CD8-positive, alpha-beta memory T cell (primary cell): ENCODE measurements at regions not wholly inside any gene's neighbourhood (a gene's known extent, or its start where the extent isn't known, plus 50 kb on each side); places are given as distances from the start of the nearest gene placed in this dataset.

Experiments used
- CTCF ChIA-PET: fragments of 350-600 bp; sonication (Branson Sonifier 250); formaldehyde crosslinking; loops from one replicate; lab custom pipeline; 2021; ENCODE audit warnings: antibody characterized with exemption; lab: Charles Lee
- POLR2A ChIA-PET: fragments of 350-600 bp; sonication (Branson Sonifier 250); formaldehyde crosslinking; loops from one replicate; lab custom pipeline; 2021; ENCODE audit warnings: antibody characterized with exemption; lab: Charles Lee
- DNase-seq, 5 donors: peaks; one replicate each; pipeline versions ENCODE4 v3.0.0 to v3.0.0-alpha.2; 2020 to 2022; ENCODE audit warnings: mixed read lengths in 1 of 5
- H3K27ac ChIP-seq: one replicate; pipeline ENCODE4 v1.7.0; 2013; ENCODE audit warnings: low read depth, mild to moderate bottlenecking, low read length, moderate library complexity
- H3K27me3 ChIP-seq: 2 replicates; pipeline ENCODE4 v1.7.0; 2013; ENCODE audit warnings: low read length, mild to moderate bottlenecking; ENCODE audit not compliant: insufficient read depth, poor library complexity, severe bottlenecking
- H3K36me3 ChIP-seq: 2 replicates; pipeline ENCODE4 v1.7.0; 2013; ENCODE audit warnings: mild to moderate bottlenecking, low read length, moderate library complexity; ENCODE audit not compliant: insufficient read depth
- H3K4me1 ChIP-seq: 2 replicates; pipeline ENCODE4 v1.7.0; 2013; ENCODE audit warnings: mild to moderate bottlenecking, low read length, moderate library complexity; ENCODE audit not compliant: insufficient read depth
- H3K4me3 ChIP-seq: 2 replicates; pipeline ENCODE4 v1.7.0; 2013; ENCODE audit warnings: mild to moderate bottlenecking, low read length
- H3K9me3 ChIP-seq: 2 replicates; pipeline ENCODE4 v1.7.0; 2013; ENCODE audit warnings: mild to moderate bottlenecking, low read length
- H3K27ac Mint-ChIP-seq, 8 donors: one replicate each; pipeline ENCODE4 v1.8.0; 2020 to 2021; ENCODE audit warnings: mixed read lengths in 8 of 8, mild to moderate bottlenecking in 6 of 8, inconsistent platforms in 3 of 8, moderate library complexity in 3 of 8
- H3K27me3 Mint-ChIP-seq, 2 donors: one replicate each; pipeline ENCODE4 v1.8.0; 2020 to 2021; ENCODE audit warnings: mixed read lengths in 2 of 2, mild to moderate bottlenecking in 1 of 2, moderate library complexity in 1 of 2
- H3K36me3 Mint-ChIP-seq, 3 donors: one replicate each; pipeline ENCODE4 v1.8.0; 2020 to 2021; ENCODE audit warnings: mixed read lengths in 3 of 3, inconsistent platforms in 1 of 3, mild to moderate bottlenecking in 1 of 3
- H3K4me1 Mint-ChIP-seq, 3 donors: one replicate each; pipeline ENCODE4 v1.8.0; 2020 to 2021; ENCODE audit warnings: mixed read lengths in 3 of 3, inconsistent platforms in 1 of 3, mild to moderate bottlenecking in 1 of 3
- H3K4me3 Mint-ChIP-seq, 7 donors: one replicate each; pipeline ENCODE4 v1.8.0; 2020 to 2021; ENCODE audit warnings: mixed read lengths in 7 of 7, mild to moderate bottlenecking in 6 of 7, moderate library complexity in 4 of 7, inconsistent platforms in 2 of 7
- H3K9me3 Mint-ChIP-seq, 5 donors: one replicate each; pipeline ENCODE4 v1.8.0; 2020 to 2022; ENCODE audit warnings: mixed read lengths in 5 of 5, mild to moderate bottlenecking in 3 of 5, moderate library complexity in 2 of 5, inconsistent platforms in 1 of 5

DNA sequence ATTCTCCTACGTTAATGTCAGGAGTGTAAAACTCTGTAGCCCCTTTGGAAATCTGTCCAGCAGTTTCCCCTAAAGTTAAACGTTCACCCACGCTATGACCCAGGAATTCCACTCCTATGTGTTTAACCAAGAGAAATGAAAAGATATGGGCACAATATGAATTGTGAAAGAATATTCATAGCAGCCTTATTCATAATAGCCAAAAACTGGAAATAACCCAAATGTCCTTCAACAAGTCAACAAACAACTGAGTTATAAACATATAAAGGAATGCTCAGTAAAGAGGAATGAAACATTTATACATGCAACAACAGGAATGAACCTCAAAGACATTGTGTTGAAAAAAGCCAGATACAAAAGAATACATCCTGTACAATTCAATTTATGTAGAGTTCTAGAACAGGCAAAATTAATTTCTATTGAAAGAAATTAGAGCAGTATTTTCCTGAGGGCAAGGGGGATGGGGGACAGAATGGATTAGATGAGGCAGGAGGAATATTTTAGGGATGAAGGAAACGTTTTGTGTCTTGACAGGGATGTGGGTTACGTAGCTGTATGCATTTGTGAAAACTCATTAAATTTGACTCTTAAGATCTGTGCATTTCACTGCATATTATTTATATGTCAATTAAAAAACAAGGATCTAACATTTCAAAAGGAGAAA, 286.7 kb upstream of the CDH5 start:
- no peak overlapping the region for H3K4me3 Mint-ChIP-seq
- no peak overlapping the region for H3K4me3 ChIP-seq
- ChIA-PET POLR2A (no interaction called here), CTCF (no interaction called here)
- H3K4me1 Mint-ChIP-seq = no peaks in the 10 kb centered on the region
- no peak for DNase-seq
- no peak overlapping the region for H3K27ac Mint-ChIP-seq
- H3K36me3 Mint-ChIP-seq = no peaks in the 10 kb centered on the region
- peaks cover 0 to 3% (median 2%) of the 10 kb centered on the region in 5 donors for H3K9me3 Mint-ChIP-seq
- H3K27me3 Mint-ChIP-seq = peaks cover 5 to 13% of the 10 kb centered on the region in 2 donors
- H3K27ac ChIP-seq = no peak overlapping the region
- H3K9me3 ChIP-seq = no peaks in the 10 kb centered on the region
- no peaks in the 10 kb centered on the region for H3K27me3 ChIP-seq
- no peaks in the 10 kb centered on the region for H3K36me3 ChIP-seq
- H3K4me1 ChIP-seq = no peaks in the 10 kb centered on the region

DNA sequence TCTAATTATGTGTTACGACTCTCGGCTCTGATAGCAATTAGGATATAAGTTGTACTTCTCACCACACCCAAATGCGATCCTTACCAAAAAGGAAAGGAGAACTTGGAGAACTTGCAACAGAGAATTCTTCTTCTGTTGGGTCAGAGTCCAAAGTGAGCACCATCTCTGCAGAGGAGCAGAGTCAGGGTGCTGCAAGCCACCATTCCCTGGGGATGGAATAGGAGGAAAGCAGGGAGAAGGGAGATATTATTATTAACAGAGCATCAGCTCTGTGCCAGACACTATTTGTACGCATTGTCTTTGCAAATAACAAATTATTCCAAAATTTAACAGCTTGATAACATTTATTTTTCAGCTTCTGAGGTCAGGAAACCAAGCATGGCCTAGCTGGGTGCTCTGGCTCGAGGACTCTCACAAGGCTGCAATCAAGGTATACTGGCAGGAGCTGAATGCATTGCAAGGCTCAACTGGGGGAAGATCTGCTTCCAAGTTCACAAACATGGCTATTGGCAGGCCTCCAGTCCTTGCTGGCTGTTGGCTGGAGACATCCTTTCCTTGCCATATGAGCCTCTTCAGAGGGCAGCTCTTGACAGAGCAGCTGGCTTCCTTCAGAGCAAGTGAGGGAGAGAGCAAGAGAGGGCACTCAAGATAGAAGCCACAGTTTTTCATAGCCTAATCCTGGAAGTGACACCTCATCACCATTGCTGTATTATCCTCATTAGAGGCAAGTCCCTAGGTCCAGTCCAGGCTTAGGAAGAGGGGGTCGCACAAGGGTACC, 296.2 kb upstream of the CDH5 start:
- Histone ChIP-seq H3K4me1 (no peaks in the 10 kb centered on the region), H3K27ac (no peak overlapping the region), H3K4me3 (no peak overlapping the region), H3K27me3 (no peaks in the 10 kb centered on the region), H3K9me3 (no peaks in the 10 kb centered on the region), H3K36me3 (no peaks in the 10 kb centered on the region)
- ChIA-PET POLR2A (no interaction called here), CTCF (no interaction called here)
- no peak for DNase-seq
- no peaks in the 10 kb centered on the region for H3K36me3 Mint-ChIP-seq
- peaks cover 0 to 2% (median 0%) of the 10 kb centered on the region in 5 donors for H3K9me3 Mint-ChIP-seq
- no peaks in the 10 kb centered on the region for H3K4me1 Mint-ChIP-seq
- H3K27ac Mint-ChIP-seq = no peak overlapping the region
- no peak overlapping the region for H3K4me3 Mint-ChIP-seq
- H3K27me3 Mint-ChIP-seq = peaks cover 9 to 29% of the 10 kb centered on the region in 2 donors

DNA sequence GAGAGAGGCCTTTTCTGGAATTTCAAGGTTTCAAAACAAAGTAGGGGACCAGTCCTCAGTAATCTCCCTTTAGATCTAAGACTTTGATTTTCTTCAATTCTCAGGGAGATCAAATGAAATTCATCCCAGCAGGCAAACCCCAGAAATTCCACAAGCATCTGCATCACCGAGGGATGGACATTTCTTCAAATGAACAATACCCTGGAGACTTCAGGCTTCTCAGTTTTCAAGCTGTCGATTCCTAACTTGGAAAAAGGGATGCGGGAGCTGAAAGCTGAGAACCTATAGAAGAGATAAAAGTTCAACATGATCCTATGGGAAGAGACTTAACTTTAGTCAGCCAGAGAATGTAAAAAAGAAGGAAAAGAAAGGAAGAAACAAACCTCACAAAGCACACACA, 296.9 kb upstream of the CDH5 start:
- Histone ChIP-seq H3K27ac (no peak overlapping the region), H3K27me3 (no peaks in the 10 kb centered on the region), H3K36me3 (no peaks in the 10 kb centered on the region), H3K4me1 (no peaks in the 10 kb centered on the region), H3K4me3 (no peak overlapping the region), H3K9me3 (no peaks in the 10 kb centered on the region)
- Mint-ChIP-seq H3K36me3 (no peaks in the 10 kb centered on the region), H3K27me3 (peaks cover 9 to 25% of the 10 kb centered on the region in 2 donors), H3K4me1 (no peaks in the 10 kb centered on the region), H3K27ac (no peak overlapping the region), H3K4me3 (no peak overlapping the region), H3K9me3 (peaks cover 0 to 2% (median 0%) of the 10 kb centered on the region in 5 donors)
- no peak for DNase-seq
- ChIA-PET CTCF (no interaction called here), POLR2A (no interaction called here)

DNA sequence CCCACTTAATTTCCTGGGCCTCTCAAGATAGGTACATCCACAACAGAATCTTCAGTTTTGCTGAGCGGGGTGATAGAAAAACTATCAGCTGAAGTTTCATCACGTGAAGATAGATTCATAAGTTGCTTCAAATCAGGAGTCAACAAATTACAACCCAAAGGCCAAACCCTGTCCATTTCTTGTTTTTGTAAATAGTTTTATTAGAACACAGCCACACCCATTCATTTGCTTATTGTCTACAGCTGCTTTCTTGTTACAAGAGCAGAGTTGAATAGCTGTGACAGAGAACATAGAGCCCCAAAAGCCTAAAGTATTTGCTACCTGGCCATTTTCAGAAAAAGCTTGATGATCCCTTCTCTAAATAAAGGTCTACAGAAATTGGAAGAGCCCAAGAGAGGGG, 300.1 kb upstream of the CDH5 start:
- no peak for DNase-seq
- CTCF ChIA-PET = no interaction called here
- H3K4me3 Mint-ChIP-seq = no peak overlapping the region

DNA sequence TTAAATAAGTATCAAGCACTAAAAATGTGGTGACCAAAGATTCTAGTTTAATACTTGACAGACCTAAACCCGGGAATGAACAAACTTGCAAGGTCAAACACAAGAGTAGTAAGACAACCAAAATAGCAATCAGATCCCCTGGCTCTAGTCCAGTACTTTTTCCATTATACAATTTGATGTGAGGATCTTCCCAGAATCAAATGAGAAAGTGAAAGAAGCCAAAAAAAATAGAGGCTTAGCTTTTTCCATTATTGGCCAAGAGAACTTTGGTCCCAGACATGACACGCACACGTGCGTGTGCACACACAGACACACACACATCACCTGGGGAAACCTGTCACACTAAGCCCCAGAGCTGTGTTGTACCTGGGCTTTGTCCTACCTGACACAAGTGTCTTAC, 300.6 kb upstream of the CDH5 start:
- Mint-ChIP-seq H3K27ac (no peak overlapping the region), H3K27me3 (peaks cover 12 to 18% of the 10 kb centered on the region in 2 donors), H3K4me3 (no peak overlapping the region), H3K36me3 (no peaks in the 10 kb centered on the region), H3K9me3 (peaks cover 0 to 4% (median 0%) of the 10 kb centered on the region in 5 donors), H3K4me1 (no peaks in the 10 kb centered on the region)
- H3K4me3 ChIP-seq = no peak overlapping the region
- H3K36me3 ChIP-seq = no peaks in the 10 kb centered on the region
- no peak for DNase-seq
- H3K4me1 ChIP-seq = no peaks in the 10 kb centered on the region
- no peaks in the 10 kb centered on the region for H3K27me3 ChIP-seq
- CTCF ChIA-PET = no interaction called here
- POLR2A ChIA-PET = no interaction called here
- H3K9me3 ChIP-seq = no peaks in the 10 kb centered on the region
- no peak overlapping the region for H3K27ac ChIP-seq

More for the DNA sequence above, 300.1 kb upstream of the CDH5 start:
- Histone ChIP-seq H3K9me3 (no peaks in the 10 kb centered on the region), H3K27me3 (no peaks in the 10 kb centered on the region), H3K27ac (no peak overlapping the region), H3K4me3 (no peak overlapping the region), H3K4me1 (no peaks in the 10 kb centered on the region), H3K36me3 (no peaks in the 10 kb centered on the region)
- peaks cover 0 to 4% (median 0%) of the 10 kb centered on the region in 5 donors for H3K9me3 Mint-ChIP-seq
- H3K36me3 Mint-ChIP-seq = no peaks in the 10 kb centered on the region
- H3K27ac Mint-ChIP-seq = no peak overlapping the region
- no peaks in the 10 kb centered on the region for H3K4me1 Mint-ChIP-seq
- H3K27me3 Mint-ChIP-seq = peaks cover 12 to 15% of the 10 kb centered on the region in 2 donors
- POLR2A ChIA-PET = no interaction called here

DNA sequence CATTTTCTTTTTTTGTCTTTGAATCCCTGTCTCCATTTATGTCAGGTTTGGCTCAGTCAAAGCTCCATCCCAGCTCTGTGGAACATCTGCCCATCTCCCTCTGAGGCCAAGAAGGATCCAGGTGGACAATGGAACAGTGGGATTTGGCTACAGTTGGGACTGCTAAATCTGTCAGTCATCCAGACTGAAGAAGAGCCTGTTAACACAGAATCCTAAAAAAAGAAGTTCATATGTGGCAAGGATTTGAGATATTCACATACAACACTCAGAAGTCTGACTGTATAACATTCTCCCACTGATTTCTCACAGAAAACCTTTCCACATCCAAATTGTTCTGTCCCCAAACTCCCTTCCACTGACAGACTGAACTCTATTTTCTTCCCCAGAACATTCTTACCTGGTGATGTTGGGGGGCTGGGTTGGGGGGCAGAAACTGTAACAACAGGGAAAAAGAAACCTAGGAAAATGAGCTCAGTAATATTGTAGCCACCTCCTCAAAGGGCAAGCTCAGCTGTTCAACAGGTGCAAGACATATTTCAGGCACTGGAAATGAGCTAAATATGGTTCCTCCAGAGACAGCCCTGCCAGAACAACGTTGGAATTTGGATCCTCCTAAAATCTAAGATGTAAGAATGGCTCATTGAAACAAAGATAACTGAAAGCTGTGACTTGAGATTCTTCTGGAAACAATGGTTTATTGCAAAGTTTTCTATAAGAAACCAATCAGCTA, 301.5 kb upstream of the CDH5 start:
- no peak overlapping the region for H3K27ac ChIP-seq
- no peak overlapping the region for H3K4me3 Mint-ChIP-seq
- H3K4me3 ChIP-seq = no peak overlapping the region
- peaks cover 10 to 20% of the 10 kb centered on the region in 2 donors for H3K27me3 Mint-ChIP-seq
- H3K9me3 Mint-ChIP-seq = peaks cover 0 to 4% (median 0%) of the 10 kb centered on the region in 5 donors
- H3K36me3 ChIP-seq = no peaks in the 10 kb centered on the region
- H3K27me3 ChIP-seq = no peaks in the 10 kb centered on the region
- no peaks in the 10 kb centered on the region for H3K9me3 ChIP-seq
- no peaks in the 10 kb centered on the region for H3K4me1 Mint-ChIP-seq
- no peak overlapping the region for H3K27ac Mint-ChIP-seq
- H3K36me3 Mint-ChIP-seq = no peaks in the 10 kb centered on the region
- CTCF ChIA-PET = no interaction called here
- no peak for DNase-seq
- POLR2A ChIA-PET = no interaction called here
- H3K4me1 ChIP-seq = no peaks in the 10 kb centered on the region

DNA sequence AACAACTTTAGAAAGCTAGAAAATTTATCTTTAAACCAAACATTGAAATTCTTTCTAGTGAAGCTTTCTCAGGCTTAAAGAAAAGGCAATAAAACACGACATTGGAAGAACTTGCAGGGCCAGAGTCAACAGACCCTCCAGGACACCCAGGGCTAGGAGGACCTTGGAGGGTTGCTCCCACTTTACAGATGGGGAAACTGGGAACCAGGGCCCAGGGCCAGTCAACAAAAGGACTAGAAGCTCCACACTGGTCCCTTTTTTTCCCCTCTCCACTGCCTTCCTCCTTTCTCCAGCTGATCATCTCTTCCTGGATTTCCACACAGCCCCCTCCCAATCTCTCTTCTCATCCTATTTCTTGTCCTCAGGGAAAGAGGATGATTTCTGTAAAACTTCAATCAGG, 307.7 kb upstream of the CDH5 start:
- Histone ChIP-seq H3K27ac (no peak overlapping the region), H3K36me3 (no peaks in the 10 kb centered on the region), H3K27me3 (no peaks in the 10 kb centered on the region), H3K9me3 (no peaks in the 10 kb centered on the region), H3K4me1 (no peaks in the 10 kb centered on the region), H3K4me3 (no peak overlapping the region)
- Mint-ChIP-seq H3K27ac (no peak overlapping the region), H3K4me1 (no peaks in the 10 kb centered on the region), H3K27me3 (peaks cover 7 to 12% of the 10 kb centered on the region in 2 donors), H3K4me3 (no peak overlapping the region), H3K9me3 (peaks cover 0 to 6% (median 0%) of the 10 kb centered on the region in 5 donors), H3K36me3 (no peaks in the 10 kb centered on the region)
- CTCF ChIA-PET = no interaction called here
- DNase-seq = no peak
- POLR2A ChIA-PET = no interaction called here

DNA sequence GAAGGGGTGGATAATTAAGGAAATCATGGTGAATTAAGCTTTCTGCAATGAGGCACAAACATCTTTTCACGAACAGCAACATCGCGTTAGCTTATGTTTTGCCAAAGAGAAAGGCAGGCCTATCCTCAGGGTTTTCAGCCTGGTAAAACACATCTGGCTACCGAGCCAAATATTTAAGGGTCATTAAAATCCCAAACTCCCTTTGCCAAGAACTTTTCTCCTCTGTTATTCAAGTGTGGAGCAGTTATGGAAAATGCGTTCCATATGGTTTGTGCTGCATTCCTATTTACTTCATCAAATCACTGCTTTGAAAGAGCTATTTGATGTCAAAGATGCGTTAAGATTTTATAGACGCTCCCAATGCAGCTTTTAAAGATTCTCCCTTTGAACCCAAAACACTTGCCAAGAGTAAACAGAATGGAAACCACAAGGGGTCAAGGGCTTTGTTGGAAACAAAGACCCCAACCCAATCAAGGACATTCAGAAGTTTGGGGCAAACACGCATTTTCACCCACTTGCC, 308.3 kb upstream of the CDH5 start:
- CTCF ChIA-PET = no interaction called here
- no peaks in the 10 kb centered on the region for H3K4me1 ChIP-seq
- no peak overlapping the region for H3K4me3 ChIP-seq
- H3K27ac ChIP-seq = no peak overlapping the region
- H3K27me3 ChIP-seq = no peaks in the 10 kb centered on the region
- no peak for DNase-seq
- H3K9me3 ChIP-seq = no peaks in the 10 kb centered on the region
- Mint-ChIP-seq H3K27ac (no peak overlapping the region), H3K4me3 (peak overlapping the region in 1 of 7 donors; percentile 44), H3K4me1 (no peaks in the 10 kb centered on the region), H3K9me3 (peaks cover 0 to 6% (median 0%) of the 10 kb centered on the region in 5 donors), H3K36me3 (no peaks in the 10 kb centered on the region), H3K27me3 (peaks cover 7 to 12% of the 10 kb centered on the region in 2 donors)
- POLR2A ChIA-PET = no interaction called here
- no peaks in the 10 kb centered on the region for H3K36me3 ChIP-seq
